Endothelial cell of umbilical vein (primary cell): ENCODE measurements at regions not wholly inside any gene's neighbourhood (a gene's known extent, or its start where the extent isn't known, plus 50 kb on each side); places are given as distances from the start of the nearest gene placed in this dataset.

Experiments used
- BruUV-seq: library from RNA; stranded (reverse); fragments of 400-500 nt; replicated peaks from 2 replicates; lab custom pipeline; 2021; lab: Mats Ljungman, UMichigan
- CTCF ChIA-PET: fragments of 300-600, 350-600 bp; sonication (Branson Sonifier 250); formaldehyde crosslinking; loops from one replicate; lab custom pipeline; 2021; ENCODE audit warnings: antibody characterized with exemption, inconsistent platforms; lab: Charles Lee
- POLR2A ChIA-PET: fragments of 300-600, 350-600 bp; sonication (Branson Sonifier 250); formaldehyde crosslinking; loops from one replicate; lab custom pipeline; 2021; ENCODE audit warnings: antibody characterized with exemption, inconsistent platforms; lab: Charles Lee
- DNase-seq: peaks from one replicate; pipeline ENCODE4 v3.0.0-alpha.2; 2011; ENCODE audit warnings: low read depth, low spot score
- FAIRE-seq: peaks from 2 replicates; lab custom pipeline; 2011; peaks lifted over from hg19 to GRCh38; lab: Jason Lieb, UNC
- H2AFZ ChIP-seq: 2 replicates; pipeline ENCODE4 v1.6.0; 2012; ENCODE audit warnings: low read depth, low read length, control low read depth, inconsistent platforms
- H3K27ac ChIP-seq: 2 replicates; pipeline ENCODE4 v1.5.1; 2011; ENCODE audit warnings: low read depth, mild to moderate bottlenecking, control low read depth, low read length, moderate library complexity; ENCODE audit not compliant: insufficient read depth
- H3K27me3 ChIP-seq, 2 experiments: 2 replicates each; pipeline versions ENCODE4 v1.6.0 to v1.6.1; 2011; ENCODE audit warnings: low read length in 2 of 2, mixed read lengths in 1 of 2; ENCODE audit not compliant: control insufficient read depth in 2 of 2, insufficient read depth in 2 of 2
- H3K36me3 ChIP-seq, 2 experiments: 2 replicates in 1 of 2; 3 replicates in 1 of 2; pipeline ENCODE4 v1.5.1; 2011; ENCODE audit warnings: low read length in 2 of 2, mild to moderate bottlenecking in 1 of 2, moderate library complexity in 1 of 2; ENCODE audit not compliant: control insufficient read depth in 2 of 2, insufficient read depth in 2 of 2; ENCODE audit errors: extremely low read depth in 1 of 2
- H3K4me1 ChIP-seq: 3 replicates; pipeline ENCODE4 v1.5.1; 2011; ENCODE audit warnings: mild to moderate bottlenecking, low read length; ENCODE audit not compliant: control insufficient read depth, insufficient read depth; ENCODE audit errors: extremely low read depth
- H3K4me2 ChIP-seq: 2 replicates; pipeline ENCODE4 v1.6.1; 2011; ENCODE audit warnings: low read length, control low read depth, mixed read lengths; ENCODE audit not compliant: insufficient read depth
- H3K4me3 ChIP-seq, 3 experiments: fragments of 200-600 bp in 1 of 3; sonication (generic), shearing (Covaris generic) in 1 of 3; replicated peaks in 1 of 3; 2 replicates each; pipeline ENCODE4 v1.5.1; 2011 to 2016; ENCODE audit warnings: control low read depth in 3 of 3, low read length in 3 of 3, mild to moderate bottlenecking in 2 of 3, inconsistent platforms in 1 of 3, low read depth in 1 of 3, moderate library complexity in 1 of 3; ENCODE audit not compliant: insufficient read depth in 1 of 3
- H3K79me2 ChIP-seq: 2 replicates; pipeline ENCODE4 v1.6.0; 2012; ENCODE audit warnings: low read length, inconsistent platforms; ENCODE audit not compliant: control insufficient read depth, insufficient read depth
- H3K9ac ChIP-seq: replicated peaks from 2 replicates; pipeline ENCODE3; 2011; ENCODE audit warnings: low read length, control low read depth; ENCODE audit not compliant: insufficient read depth; ENCODE audit errors: extremely low read depth
- H3K9me1 ChIP-seq: replicated peaks from 3 replicates; pipeline ENCODE4 v1.6.0; 2011; ENCODE audit warnings: mild to moderate bottlenecking, low read length; ENCODE audit not compliant: control insufficient read depth, insufficient read depth; ENCODE audit errors: extremely low read depth
- H3K9me3 ChIP-seq: replicated peaks from 2 replicates; pipeline ENCODE4 v1.5.1; 2012; ENCODE audit warnings: low read length, inconsistent platforms; ENCODE audit not compliant: control insufficient read depth, insufficient read depth
- H4K20me1 ChIP-seq: replicated peaks from 2 replicates; pipeline ENCODE3; 2011; ENCODE audit warnings: mild to moderate bottlenecking, low read length; ENCODE audit not compliant: control insufficient read depth, insufficient read depth; ENCODE audit errors: extremely low read depth
- EZH2 ChIP-seq: IDR thresholded peaks from 2 replicates; pipeline ENCODE4 v1.6.1; 2012; ENCODE audit warnings: borderline replicate concordance, low read depth, mild to moderate bottlenecking, moderate library complexity, low read length, inconsistent platforms; ENCODE audit not compliant: severe bottlenecking
- FOS ChIP-seq: IDR thresholded peaks from 2 replicates; pipeline ENCODE4 v1.6.1; 2011; ENCODE audit warnings: mild to moderate bottlenecking, low read length, moderate library complexity, borderline replicate concordance; ENCODE audit not compliant: insufficient read depth
- GATA2 ChIP-seq: IDR thresholded peaks from 2 replicates; pipeline ENCODE4 v1.7.0; 2011; ENCODE audit warnings: low read depth, mild to moderate bottlenecking, moderate library complexity, mixed read lengths, low read length; ENCODE audit not compliant: insufficient read length, insufficient read depth
- JUN ChIP-seq: IDR thresholded peaks from 2 replicates; pipeline ENCODE4 v1.6.1; 2011; ENCODE audit warnings: borderline replicate concordance, low read depth; ENCODE audit not compliant: insufficient read length, insufficient read depth
- MAX ChIP-seq: IDR thresholded peaks from 2 replicates; pipeline ENCODE4 v1.6.1; 2011; ENCODE audit not compliant: insufficient read depth, insufficient read length
- MYC ChIP-seq: IDR thresholded peaks from one replicate; pipeline ENCODE4 v1.6.1; 2011; ENCODE audit warnings: mild to moderate bottlenecking, low read depth, low read length
- POLR2A ChIP-seq: IDR thresholded peaks from 2 replicates; pipeline ENCODE4 v1.6.1; 2012; ENCODE audit warnings: low read depth, mild to moderate bottlenecking, control low read depth, low read length
- POLR2AphosphoS5 ChIP-seq: IDR thresholded peaks from 2 replicates; pipeline ENCODE4 v1.6.1; 2012; ENCODE audit warnings: low read depth, mild to moderate bottlenecking, control low read depth, low read length, moderate library complexity; ENCODE audit not compliant: insufficient read depth
- dilution Hi-C: fragments of 300-500 bp; cut with MboI; formaldehyde crosslinking; loops from one replicate; pipeline ENCODE4 v1.15.0; 2019; ENCODE audit warnings: low sequenced_read_pairs; ENCODE audit not compliant: extremely low pct_ligation_motif_present
- intact Hi-C: fragments of 100-400 bp; cut with micrococcal nuclease; formaldehyde crosslinking; loops from one replicate; pipeline ENCODE4 v1.10.0; 2022
- TF ChIP-seq, protein P1 (sequence below), 2 donors: IDR thresholded peaks; 1 replicate in 1 of 2; 2 replicates in 1 of 2; pipeline ENCODE4 v1.5.1; 2011; ENCODE audit warnings: low read length in 2 of 2, mild to moderate bottlenecking in 2 of 2, moderate library complexity in 2 of 2, control low read depth in 1 of 2, inconsistent platforms in 1 of 2, low read depth in 1 of 2; ENCODE audit not compliant: insufficient read depth in 1 of 2; ENCODE audit errors: extremely low read depth in 1 of 2

GRCh38 chr2:16093639-16094529 is 153.5 kb downstream of the MYCN start:
- no peak for FAIRE-seq
- no peak for DNase-seq
- no peaks in the 10 kb centered on the region for H3K79me2 ChIP-seq
- H3K9me3 ChIP-seq, result peaks cover 1% of the 10 kb centered on the region
- no peak overlapping the region for H3K27ac ChIP-seq
- TF ChIP-seq JUN, result no peak
- TF ChIP-seq POLR2A, result no peak
- TF ChIP-seq, protein P1, sequence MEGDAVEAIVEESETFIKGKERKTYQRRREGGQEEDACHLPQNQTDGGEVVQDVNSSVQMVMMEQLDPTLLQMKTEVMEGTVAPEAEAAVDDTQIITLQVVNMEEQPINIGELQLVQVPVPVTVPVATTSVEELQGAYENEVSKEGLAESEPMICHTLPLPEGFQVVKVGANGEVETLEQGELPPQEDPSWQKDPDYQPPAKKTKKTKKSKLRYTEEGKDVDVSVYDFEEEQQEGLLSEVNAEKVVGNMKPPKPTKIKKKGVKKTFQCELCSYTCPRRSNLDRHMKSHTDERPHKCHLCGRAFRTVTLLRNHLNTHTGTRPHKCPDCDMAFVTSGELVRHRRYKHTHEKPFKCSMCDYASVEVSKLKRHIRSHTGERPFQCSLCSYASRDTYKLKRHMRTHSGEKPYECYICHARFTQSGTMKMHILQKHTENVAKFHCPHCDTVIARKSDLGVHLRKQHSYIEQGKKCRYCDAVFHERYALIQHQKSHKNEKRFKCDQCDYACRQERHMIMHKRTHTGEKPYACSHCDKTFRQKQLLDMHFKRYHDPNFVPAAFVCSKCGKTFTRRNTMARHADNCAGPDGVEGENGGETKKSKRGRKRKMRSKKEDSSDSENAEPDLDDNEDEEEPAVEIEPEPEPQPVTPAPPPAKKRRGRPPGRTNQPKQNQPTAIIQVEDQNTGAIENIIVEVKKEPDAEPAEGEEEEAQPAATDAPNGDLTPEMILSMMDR (IDR thresholded peaks at IDR 0.05; ENCODE audit: extremely low read depth in 1 of 2, insufficient read depth in 1 of 2, low read depth in 1 of 2, low read length in 2 of 2), result no peak
- TF ChIP-seq GATA2, result no peak
- TF ChIP-seq EZH2, result no peak
- no peak for TF ChIP-seq MYC
- TF ChIP-seq MAX, result no peak
- TF ChIP-seq FOS, result no peak
- TF ChIP-seq POLR2AphosphoS5, result no peak
- no peak overlapping the region for H3K9ac ChIP-seq
- H3K4me3 ChIP-seq, result no peak overlapping the region
- H3K4me2 ChIP-seq, result no peak overlapping the region
- ChIA-PET CTCF (no interaction called here), POLR2A (no interaction called here)
- no peaks in the 10 kb centered on the region for H3K4me1 ChIP-seq
- no peaks in the 10 kb centered on the region for H3K27me3 ChIP-seq
- H4K20me1 ChIP-seq, result no peaks in the 10 kb centered on the region
- no peaks in the 10 kb centered on the region for H3K9me1 ChIP-seq
- no peaks in the 10 kb centered on the region for H3K36me3 ChIP-seq
- H2AFZ ChIP-seq, result no peak overlapping the region
- dilution Hi-C loops, result no loop called here
- no TSS peak for BruUV-seq
- intact Hi-C loops, result no loop called here
